BE2C (cell line): ENCODE measurements at regions not wholly inside any gene's neighbourhood (a gene's known extent, or its start where the extent isn't known, plus 50 kb on each side); places are given as distances from the start of the nearest gene placed in this dataset.

Experiments
- DNase-seq: peaks from one replicate; pipeline ENCODE4 v3.0.0-alpha.2; 2020
- H3K27me3 ChIP-seq: fragments of 250-450 bp; sonication (Bioruptor Pico); 2 replicates; pipeline ENCODE4 v1.5.1; 2020; ENCODE audit warnings: mild to moderate bottlenecking
- H3K36me3 ChIP-seq: fragments of 250-450 bp; sonication (Bioruptor Pico); 2 replicates; pipeline ENCODE4 v1.5.1; 2020; ENCODE audit warnings: mild to moderate bottlenecking
- H3K4me1 ChIP-seq: fragments of 250-450 bp; sonication (Bioruptor Pico); 2 replicates; pipeline ENCODE4 v1.5.1; 2020
- H3K4me3 ChIP-seq: 2 replicates; pipeline ENCODE4 v1.5.1; 2011; ENCODE audit warnings: low read depth, low read length
- H3K9me3 ChIP-seq: fragments of 250-450 bp; sonication (Bioruptor Pico); 2 replicates; pipeline ENCODE4 v1.5.1; 2020
- CTCF ChIP-seq: IDR thresholded peaks from 2 replicates; pipeline ENCODE4 v1.5.1; 2012; ENCODE audit warnings: mild to moderate bottlenecking, low read depth, low read length

- no peaks in the 10 kb centered on the region for H3K9me3 ChIP-seq
- TF ChIP-seq CTCF: no peak
Observed at GRCh38 chr21:18769599-18769998, 366.0 kb upstream of the TMPRSS15 start.

GRCh38 chr21:18771845-18772380 is 368.3 kb upstream of the TMPRSS15 start:
- no peak for DNase-seq
- Histone ChIP-seq H3K4me3 (no peak overlapping the region), H3K27me3 (no peaks in the 10 kb centered on the region), H3K4me1 (no peaks in the 10 kb centered on the region), H3K36me3 (no peaks in the 10 kb centered on the region), H3K9me3 (no peaks in the 10 kb centered on the region)
- TF ChIP-seq CTCF: no peak

More at GRCh38 chr21:18769599-18769998, 366.0 kb upstream of the TMPRSS15 start:
- no peak overlapping the region for H3K4me3 ChIP-seq
- H3K36me3 ChIP-seq: no peaks in the 10 kb centered on the region
- no peaks in the 10 kb centered on the region for H3K4me1 ChIP-seq
- DNase-seq: no peak
- no peaks in the 10 kb centered on the region for H3K27me3 ChIP-seq

- H3K36me3 ChIP-seq: no peaks in the 10 kb centered on the region
- no peak for DNase-seq
- no peaks in the 10 kb centered on the region for H3K9me3 ChIP-seq
- H3K27me3 ChIP-seq: no peaks in the 10 kb centered on the region
- H3K4me3 ChIP-seq: no peak overlapping the region
- no peak for TF ChIP-seq CTCF
- H3K4me1 ChIP-seq: no peaks in the 10 kb centered on the region
Observed at GRCh38 chr21:18772404-18772803, 368.8 kb upstream of the TMPRSS15 start.

GRCh38 chr21:18772897-18773296 is 369.3 kb upstream of the TMPRSS15 start:
- DNase-seq: no peak
- H3K27me3 ChIP-seq: no peaks in the 10 kb centered on the region
- H3K4me3 ChIP-seq: no peak overlapping the region
- H3K9me3 ChIP-seq: no peaks in the 10 kb centered on the region
- H3K36me3 ChIP-seq: no peaks in the 10 kb centered on the region
- no peak for TF ChIP-seq CTCF
- no peaks in the 10 kb centered on the region for H3K4me1 ChIP-seq

GRCh38 chr21:18776936-18777335 is 373.4 kb upstream of the TMPRSS15 start:
- TF ChIP-seq CTCF: no peak
- Histone ChIP-seq H3K9me3 (no peaks in the 10 kb centered on the region), H3K4me1 (no peaks in the 10 kb centered on the region), H3K27me3 (no peaks in the 10 kb centered on the region), H3K36me3 (no peaks in the 10 kb centered on the region), H3K4me3 (no peak overlapping the region)
- no peak for DNase-seq

- no peak for DNase-seq
- Histone ChIP-seq H3K4me1 (no peaks in the 10 kb centered on the region), H3K36me3 (no peaks in the 10 kb centered on the region), H3K9me3 (no peaks in the 10 kb centered on the region), H3K4me3 (no peak overlapping the region), H3K27me3 (no peaks in the 10 kb centered on the region)
- no peak for TF ChIP-seq CTCF
Observed at GRCh38 chr21:18782721-18783120, 379.1 kb upstream of the TMPRSS15 start.
